Astrocyte of the cerebellum (primary cell): ENCODE measurements at regions not wholly inside any gene's neighbourhood (a gene's known extent, or its start where the extent isn't known, plus 50 kb on each side); places are given as distances from the start of the nearest gene placed in this dataset.

Experiments
- DNase-seq: peaks from one replicate; pipeline ENCODE4 v3.0.0-alpha.2; 2011; ENCODE audit warnings: low read depth
- H3K4me3 ChIP-seq: 2 replicates; pipeline ENCODE4 v1.5.1; 2011; ENCODE audit warnings: mild to moderate bottlenecking, low read depth, low read length, moderate library complexity
- in situ Hi-C: cut with HindIII; loops from 2 replicates; pipeline ENCODE4 v1.10.0; 2017; ENCODE audit warnings: low sequenced_read_pairs
- TF ChIP-seq, protein P1 (sequence below): IDR thresholded peaks from 2 replicates; pipeline ENCODE4 v1.5.1; 2012; ENCODE audit warnings: low read length, low read depth, moderate library complexity, mild to moderate bottlenecking; ENCODE audit errors: missing control alignments

DNA sequence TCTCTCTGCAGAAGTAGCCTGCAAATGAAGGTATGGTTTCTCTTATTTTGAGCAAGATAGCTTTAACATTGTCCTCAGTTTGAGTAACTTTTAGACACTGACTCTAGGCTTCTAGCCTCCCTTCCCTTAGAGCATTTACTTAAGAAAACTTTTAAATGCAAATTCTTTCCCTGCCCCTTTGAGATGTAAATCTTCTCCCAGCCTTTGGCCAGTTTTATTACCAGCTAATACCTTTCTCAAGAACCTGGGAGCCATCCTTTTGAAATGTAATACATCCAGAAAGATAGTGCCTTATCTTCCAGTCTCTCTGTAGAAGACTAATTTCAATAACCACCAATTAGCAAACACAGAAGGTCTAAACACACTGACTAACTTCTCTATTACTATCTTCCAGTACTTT, 688.9 kb upstream of the CDH9 start:
- no peak for DNase-seq
- in situ Hi-C loops = no loop called here
- TF ChIP-seq, protein P1, sequence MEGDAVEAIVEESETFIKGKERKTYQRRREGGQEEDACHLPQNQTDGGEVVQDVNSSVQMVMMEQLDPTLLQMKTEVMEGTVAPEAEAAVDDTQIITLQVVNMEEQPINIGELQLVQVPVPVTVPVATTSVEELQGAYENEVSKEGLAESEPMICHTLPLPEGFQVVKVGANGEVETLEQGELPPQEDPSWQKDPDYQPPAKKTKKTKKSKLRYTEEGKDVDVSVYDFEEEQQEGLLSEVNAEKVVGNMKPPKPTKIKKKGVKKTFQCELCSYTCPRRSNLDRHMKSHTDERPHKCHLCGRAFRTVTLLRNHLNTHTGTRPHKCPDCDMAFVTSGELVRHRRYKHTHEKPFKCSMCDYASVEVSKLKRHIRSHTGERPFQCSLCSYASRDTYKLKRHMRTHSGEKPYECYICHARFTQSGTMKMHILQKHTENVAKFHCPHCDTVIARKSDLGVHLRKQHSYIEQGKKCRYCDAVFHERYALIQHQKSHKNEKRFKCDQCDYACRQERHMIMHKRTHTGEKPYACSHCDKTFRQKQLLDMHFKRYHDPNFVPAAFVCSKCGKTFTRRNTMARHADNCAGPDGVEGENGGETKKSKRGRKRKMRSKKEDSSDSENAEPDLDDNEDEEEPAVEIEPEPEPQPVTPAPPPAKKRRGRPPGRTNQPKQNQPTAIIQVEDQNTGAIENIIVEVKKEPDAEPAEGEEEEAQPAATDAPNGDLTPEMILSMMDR = no peak
- H3K4me3 ChIP-seq = no peak overlapping the region

DNA sequence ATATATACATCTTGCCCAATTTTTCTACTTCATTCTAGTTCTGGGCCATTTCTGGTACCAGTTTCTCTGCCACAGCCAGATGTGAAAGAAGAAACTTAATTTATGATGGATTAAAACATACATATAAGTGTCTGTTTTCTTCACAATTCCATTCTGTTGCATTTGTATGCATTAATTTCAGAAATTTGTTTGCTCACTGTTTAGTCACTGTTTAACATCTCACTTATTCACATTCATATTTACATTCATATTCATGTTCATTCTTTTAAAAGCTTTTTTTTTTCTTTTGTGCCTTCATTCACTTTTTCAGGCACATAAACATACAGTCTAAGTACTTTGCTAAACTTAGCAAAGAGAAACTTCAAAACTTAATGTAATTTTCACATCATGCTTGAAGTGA, 684.0 kb upstream of the CDH9 start:
- TF ChIP-seq, protein P1 = no peak
- no peak overlapping the region for H3K4me3 ChIP-seq
- in situ Hi-C loops = no loop called here
- no peak for DNase-seq

DNA sequence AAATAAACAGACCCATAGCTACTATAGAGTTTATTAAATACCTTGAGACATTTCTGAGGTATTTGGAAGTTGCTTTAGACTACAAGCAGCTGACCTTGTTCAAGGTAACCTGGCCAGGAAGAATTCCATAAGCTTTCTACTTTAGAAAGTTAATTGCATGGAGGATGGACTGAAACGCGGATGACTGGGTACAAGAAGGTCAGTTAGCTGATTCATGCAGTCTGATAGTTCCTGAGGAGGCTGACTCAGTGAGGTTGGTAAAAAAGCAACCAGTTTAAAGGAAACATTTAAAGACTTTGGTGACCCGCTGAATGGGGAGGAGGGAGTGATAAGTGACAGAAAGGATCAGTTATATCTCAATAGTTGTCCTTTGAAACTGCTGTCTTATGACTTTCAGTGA, 670.1 kb upstream of the CDH9 start:
- no peak overlapping the region for H3K4me3 ChIP-seq
- TF ChIP-seq, protein P1 = no peak
- no peak for DNase-seq
- in situ Hi-C loops = no loop called here

DNA sequence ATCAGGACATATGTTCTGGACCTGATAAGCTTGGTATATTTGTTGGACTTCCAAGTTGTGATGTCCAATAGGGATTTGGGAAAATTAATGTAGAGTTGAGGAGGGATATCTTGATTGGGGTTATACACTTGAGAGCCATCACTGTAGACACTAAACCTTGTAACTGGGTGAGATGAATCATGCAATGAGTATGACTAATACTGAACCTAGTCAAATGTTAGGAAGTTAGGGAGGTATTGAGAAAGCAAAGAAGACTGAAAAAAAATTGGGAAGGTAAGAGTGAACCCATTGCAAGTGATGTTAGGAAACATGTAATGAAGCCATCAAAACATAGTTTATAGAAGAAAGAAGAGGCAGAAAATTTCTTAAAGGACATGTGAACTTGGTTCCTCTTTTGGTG, 668.4 kb upstream of the CDH9 start:
- TF ChIP-seq, protein P1 = no peak
- no peak for DNase-seq
- in situ Hi-C loops = no loop called here
- H3K4me3 ChIP-seq = no peak overlapping the region

DNA sequence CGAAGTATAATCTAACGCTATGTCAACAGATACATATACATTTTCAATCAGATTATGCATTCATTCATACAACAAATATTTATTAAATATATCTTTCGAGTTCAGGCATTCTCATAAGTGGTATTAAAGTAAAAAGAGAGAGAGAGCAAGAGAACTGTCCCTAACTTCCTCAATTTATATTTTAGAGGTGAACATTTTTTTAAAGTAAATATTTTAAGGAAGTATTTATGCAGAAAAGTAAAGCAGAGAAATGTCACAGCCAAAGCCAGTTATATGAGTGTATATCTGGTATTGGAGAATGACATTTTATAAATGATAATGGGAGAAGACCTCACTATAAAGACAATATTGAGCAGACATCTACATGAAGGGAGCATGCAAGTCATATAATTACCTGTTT, 667.3 kb upstream of the CDH9 start:
- no peak overlapping the region for H3K4me3 ChIP-seq
- in situ Hi-C loops = no loop called here
- DNase-seq = no peak
- TF ChIP-seq, protein P1 = no peak

DNA sequence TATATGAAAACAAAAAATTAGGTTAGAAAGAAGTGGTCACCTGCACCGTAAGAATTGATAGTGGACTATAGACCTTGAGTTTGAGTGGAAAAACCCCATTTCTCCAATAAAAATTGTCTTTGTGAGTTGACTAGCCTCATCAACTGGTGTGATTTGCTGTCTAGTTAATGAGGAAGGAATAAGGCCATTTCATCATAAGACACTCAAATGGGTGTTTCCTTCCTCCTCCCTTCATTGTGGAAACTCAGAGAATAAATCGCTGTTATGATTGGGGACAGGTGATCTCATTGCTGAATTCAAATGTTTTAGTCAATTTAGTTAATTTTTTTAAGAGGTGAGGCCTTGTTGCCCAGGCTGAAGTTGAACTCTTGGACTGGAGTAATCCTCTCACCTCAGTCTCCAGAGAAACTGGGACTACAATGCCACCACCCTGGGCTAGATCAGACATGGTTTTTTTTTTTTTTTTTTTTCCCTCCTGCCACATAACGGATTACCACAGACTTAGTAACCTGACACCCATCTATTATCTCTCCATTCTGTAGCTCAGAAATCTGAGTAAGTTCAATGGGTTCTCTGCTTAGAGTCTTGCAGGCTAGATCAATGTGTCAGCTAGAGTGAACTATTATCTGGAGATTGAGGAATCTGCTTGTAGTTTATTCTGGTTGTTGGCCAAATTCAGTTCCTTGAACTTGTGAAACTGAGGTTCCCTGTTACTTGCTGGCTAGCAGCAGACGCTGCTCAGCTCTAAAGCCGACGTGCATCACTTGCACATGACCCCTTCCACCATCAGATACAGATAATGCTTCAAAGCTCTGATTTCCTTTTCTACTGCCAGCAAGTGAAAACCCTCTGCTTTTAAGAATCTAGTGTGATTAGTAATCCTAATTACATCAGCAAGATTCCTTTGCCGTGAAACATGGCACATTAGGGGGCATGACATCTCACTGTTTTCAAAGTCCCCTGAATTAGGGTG, 663.8 kb upstream of the CDH9 start:
- in situ Hi-C loops = no loop called here
- DNase-seq = peak; percentile 35
- H3K4me3 ChIP-seq = no peak overlapping the region
- TF ChIP-seq, protein P1 = no peak
